PC-3 (cell line): ENCODE measurements at regions not wholly inside any gene's neighbourhood (a gene's known extent, or its start where the extent isn't known, plus 50 kb on each side); places are given as distances from the start of the nearest gene placed in this dataset.

Experiments used
- EZH2 ChIP-seq: fragments of 300-600 bp; sonication (generic); IDR thresholded peaks from one replicate; pipeline ENCODE4 v1.6.1; 2017; ENCODE audit warnings: antibody characterized with exemption, mild to moderate bottlenecking, low read length; ENCODE audit not compliant: unreplicated experiment
- TF ChIP-seq, protein P1 (sequence below): fragments of 300-600 bp; sonication (generic); conservative IDR thresholded peaks from 2 replicates; pipeline ENCODE4 v1.5.1; 2017; ENCODE audit warnings: antibody characterized with exemption, low read depth, mild to moderate bottlenecking, low read length

DNA sequence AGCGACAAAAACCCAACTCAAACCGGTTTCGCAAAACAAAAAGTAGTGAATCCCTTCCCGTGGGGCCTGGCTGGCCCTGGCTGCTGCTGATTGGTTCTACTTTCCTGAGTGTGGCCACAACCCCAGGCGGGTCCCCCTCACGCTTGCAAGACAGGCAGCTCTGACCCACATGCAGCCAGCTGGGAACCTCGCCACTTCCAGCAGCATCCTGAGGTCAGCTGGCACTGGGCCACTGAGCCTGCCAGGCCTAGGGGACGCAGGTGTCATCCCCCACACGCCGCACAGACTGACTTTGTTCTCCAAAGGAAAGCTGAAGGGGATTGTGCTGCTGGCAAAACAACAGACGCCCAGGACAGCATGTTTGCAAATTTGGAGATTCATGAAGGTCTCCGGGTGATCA, 111.1 kb downstream of the TPRA1 start:
- TF ChIP-seq, protein P1, sequence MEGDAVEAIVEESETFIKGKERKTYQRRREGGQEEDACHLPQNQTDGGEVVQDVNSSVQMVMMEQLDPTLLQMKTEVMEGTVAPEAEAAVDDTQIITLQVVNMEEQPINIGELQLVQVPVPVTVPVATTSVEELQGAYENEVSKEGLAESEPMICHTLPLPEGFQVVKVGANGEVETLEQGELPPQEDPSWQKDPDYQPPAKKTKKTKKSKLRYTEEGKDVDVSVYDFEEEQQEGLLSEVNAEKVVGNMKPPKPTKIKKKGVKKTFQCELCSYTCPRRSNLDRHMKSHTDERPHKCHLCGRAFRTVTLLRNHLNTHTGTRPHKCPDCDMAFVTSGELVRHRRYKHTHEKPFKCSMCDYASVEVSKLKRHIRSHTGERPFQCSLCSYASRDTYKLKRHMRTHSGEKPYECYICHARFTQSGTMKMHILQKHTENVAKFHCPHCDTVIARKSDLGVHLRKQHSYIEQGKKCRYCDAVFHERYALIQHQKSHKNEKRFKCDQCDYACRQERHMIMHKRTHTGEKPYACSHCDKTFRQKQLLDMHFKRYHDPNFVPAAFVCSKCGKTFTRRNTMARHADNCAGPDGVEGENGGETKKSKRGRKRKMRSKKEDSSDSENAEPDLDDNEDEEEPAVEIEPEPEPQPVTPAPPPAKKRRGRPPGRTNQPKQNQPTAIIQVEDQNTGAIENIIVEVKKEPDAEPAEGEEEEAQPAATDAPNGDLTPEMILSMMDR, result no peak
- no peak for TF ChIP-seq EZH2
